ENCODE measurements at regions not wholly inside any gene's neighbourhood (a gene's known extent, or its start where the extent isn't known, plus 50 kb on each side); places are given as distances from the start of the nearest gene placed in this dataset.

DNA sequence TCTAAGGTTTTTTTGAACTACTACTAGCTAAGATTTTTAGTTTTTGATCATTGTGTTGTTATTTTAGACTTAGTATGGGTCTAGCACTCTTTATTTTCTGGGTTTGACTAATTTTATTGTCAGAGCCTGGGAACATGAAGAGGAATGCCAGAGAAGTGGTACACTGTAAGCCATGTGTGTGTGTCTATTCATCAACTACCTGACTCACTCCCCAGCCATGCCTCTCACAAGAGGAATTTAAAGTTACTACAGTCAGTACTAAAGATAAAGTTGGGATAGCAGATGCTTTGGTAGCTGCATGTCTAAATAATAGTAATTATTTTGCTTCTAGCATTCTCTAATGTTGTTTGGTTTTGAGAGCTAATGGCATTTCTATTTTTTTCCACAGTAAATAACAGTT, 264.8 kb downstream of the CSNK1G3 start:
- DNase-seq (ENCODE audit: low spot score) = no peak
- in situ Hi-C loops (cut with MboI; ENCODE audit: low pct_unique_long_range_greater_than_20kb, low sequenced_read_pairs, unreplicated experiment) = no loop called here
- TF ChIP-seq, protein P1, sequence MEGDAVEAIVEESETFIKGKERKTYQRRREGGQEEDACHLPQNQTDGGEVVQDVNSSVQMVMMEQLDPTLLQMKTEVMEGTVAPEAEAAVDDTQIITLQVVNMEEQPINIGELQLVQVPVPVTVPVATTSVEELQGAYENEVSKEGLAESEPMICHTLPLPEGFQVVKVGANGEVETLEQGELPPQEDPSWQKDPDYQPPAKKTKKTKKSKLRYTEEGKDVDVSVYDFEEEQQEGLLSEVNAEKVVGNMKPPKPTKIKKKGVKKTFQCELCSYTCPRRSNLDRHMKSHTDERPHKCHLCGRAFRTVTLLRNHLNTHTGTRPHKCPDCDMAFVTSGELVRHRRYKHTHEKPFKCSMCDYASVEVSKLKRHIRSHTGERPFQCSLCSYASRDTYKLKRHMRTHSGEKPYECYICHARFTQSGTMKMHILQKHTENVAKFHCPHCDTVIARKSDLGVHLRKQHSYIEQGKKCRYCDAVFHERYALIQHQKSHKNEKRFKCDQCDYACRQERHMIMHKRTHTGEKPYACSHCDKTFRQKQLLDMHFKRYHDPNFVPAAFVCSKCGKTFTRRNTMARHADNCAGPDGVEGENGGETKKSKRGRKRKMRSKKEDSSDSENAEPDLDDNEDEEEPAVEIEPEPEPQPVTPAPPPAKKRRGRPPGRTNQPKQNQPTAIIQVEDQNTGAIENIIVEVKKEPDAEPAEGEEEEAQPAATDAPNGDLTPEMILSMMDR (IDR thresholded peaks at IDR 0.05; ENCODE audit: extremely low read depth, insufficient read depth, missing control alignments) = no peak

DNA sequence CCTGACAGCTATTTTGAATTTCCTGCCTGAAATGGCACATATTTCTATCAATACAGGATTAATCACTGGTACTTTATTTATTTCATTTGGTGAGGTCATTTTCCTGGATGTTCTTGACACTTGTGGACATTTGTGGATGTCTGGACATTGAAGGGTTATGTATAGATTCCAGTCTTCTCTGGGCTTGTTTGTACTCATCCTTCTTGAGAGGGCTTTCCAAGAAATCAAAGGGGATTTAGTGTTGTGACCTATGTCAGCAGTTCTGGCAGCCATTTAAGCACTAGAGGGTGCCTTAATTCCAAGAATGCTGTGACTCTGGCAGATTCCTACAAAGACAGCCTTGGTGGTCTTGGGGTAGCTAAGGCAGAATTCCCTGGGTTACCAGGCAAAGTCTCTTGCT, 259.7 kb downstream of the CSNK1G3 start:
- TF ChIP-seq, protein P1 (IDR thresholded peaks at IDR 0.05; ENCODE audit: extremely low read depth, insufficient read depth, missing control alignments) = no peak
- no peak for DNase-seq (ENCODE audit: low spot score)
- in situ Hi-C loops (cut with MboI; ENCODE audit: low pct_unique_long_range_greater_than_20kb, low sequenced_read_pairs, unreplicated experiment) = no loop called here

DNA sequence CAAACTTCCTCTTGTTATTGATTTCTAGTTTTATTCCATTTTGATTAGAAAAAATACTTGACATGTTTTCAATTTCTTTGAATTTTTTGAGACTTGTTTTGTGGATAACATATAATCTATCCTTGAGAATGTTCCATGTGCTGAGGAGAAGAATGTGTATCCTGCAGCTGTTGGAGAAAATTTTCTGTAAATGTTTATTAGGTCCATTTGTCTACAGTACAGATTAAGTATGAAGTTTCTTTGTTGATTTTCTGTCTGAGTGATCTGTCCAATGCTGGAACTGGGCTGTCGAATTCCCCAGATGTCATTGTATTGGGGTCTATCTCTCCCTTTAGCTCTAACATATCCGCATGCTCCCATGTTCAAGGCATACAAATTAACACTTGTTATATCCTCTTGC, 251.2 kb downstream of the CSNK1G3 start:
- in situ Hi-C loops (cut with MboI; ENCODE audit: low pct_unique_long_range_greater_than_20kb, low sequenced_read_pairs, unreplicated experiment) = no loop called here
- no peak for DNase-seq (ENCODE audit: low spot score)

DNA sequence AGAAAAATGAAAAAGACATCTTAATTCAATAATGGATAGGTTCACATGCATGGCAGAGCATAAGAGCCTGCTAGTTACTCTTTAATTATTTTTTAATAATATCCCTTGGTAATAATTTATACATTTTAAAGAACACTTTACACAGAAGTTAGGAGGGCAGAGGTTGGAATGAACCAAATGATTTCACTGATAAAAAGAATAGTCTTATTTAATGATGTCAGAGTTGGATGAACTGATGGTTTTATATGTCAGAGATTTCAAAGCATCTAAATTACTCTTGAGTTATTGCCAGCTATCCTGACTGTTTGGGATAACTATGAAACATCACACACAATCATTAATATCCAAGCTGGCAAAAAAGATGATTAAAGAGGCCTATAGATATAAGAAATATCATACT, 244.8 kb downstream of the CSNK1G3 start:
- TF ChIP-seq, protein P1 (IDR thresholded peaks at IDR 0.05; ENCODE audit: extremely low read depth, insufficient read depth, missing control alignments) = no peak
- DNase-seq (ENCODE audit: low spot score) = no peak
- in situ Hi-C loops (cut with MboI; ENCODE audit: low pct_unique_long_range_greater_than_20kb, low sequenced_read_pairs, unreplicated experiment) = no loop called here

More for the DNA sequence above, 251.2 kb downstream of the CSNK1G3 start:
- TF ChIP-seq, protein P1 (IDR thresholded peaks at IDR 0.05; ENCODE audit: extremely low read depth, insufficient read depth, missing control alignments) = no peak

DNA sequence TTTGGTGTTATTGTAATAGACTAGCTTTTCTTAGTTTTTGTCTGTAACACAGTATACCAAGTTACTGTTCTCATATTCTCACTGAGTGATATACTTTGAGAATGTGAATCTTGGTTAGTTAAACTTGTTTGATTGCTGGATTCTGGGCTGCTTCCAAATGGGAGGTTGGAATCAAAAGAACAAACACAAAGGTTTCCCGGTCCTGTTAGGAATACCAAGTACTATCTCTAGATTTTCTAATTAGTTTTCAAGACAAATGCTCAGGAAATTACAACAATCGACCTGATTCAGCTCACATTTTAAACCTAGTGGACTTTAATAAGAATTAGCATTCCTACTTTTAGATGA, 244.3 kb downstream of the CSNK1G3 start:
- TF ChIP-seq, protein P1 (IDR thresholded peaks at IDR 0.05; ENCODE audit: extremely low read depth, insufficient read depth, missing control alignments) = no peak
- no peak for DNase-seq (ENCODE audit: low spot score)
- in situ Hi-C loops (cut with MboI; ENCODE audit: low pct_unique_long_range_greater_than_20kb, low sequenced_read_pairs, unreplicated experiment) = no loop called here

DNA sequence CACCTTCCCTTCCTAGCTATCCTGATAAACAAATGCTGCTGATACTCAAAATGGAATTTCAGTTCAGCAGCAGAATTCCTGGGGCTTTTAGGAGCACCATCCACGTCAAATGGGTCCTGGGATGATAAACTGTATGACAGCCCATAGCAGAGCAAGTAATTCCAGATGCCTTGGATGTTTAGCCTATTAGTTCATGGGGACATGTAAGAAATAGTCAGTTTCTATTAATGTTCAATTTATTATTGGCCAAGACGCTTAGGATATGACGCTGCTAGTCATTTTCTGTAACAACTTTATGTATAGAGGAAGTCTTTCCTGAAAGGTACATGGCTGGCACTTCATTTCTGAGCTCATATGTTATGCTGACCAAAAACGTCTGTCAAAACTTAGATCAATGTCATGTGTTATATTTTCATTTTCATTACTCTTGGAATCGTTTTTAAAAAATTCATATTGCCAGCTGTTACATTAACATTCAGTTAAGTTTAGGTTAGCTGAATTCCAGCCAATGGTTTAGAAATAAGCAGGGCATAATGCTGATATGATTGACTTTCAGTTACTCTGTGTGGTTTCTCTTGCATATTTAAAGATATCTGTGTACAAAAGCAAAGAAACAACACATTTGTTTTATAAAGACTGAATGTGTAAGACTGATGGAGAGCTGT, 243.8 kb downstream of the CSNK1G3 start:
- in situ Hi-C loops (cut with MboI; ENCODE audit: low pct_unique_long_range_greater_than_20kb, low sequenced_read_pairs, unreplicated experiment) = no loop called here
- TF ChIP-seq, protein P1 (IDR thresholded peaks at IDR 0.05; ENCODE audit: extremely low read depth, insufficient read depth, missing control alignments) = no peak
- DNase-seq (ENCODE audit: low spot score) = no peak
